IMR-90 (cell line): ENCODE measurements at regions not wholly inside any gene's neighbourhood (a gene's known extent, or its start where the extent isn't known, plus 50 kb on each side); places are given as distances from the start of the nearest gene placed in this dataset.

Source experiments
- ATAC-seq: fragments of 200-7000 bp; cut with Tn5 transposase; 2 replicates; pipeline ENCODE4 v1.9.1; 2020; ENCODE audit warnings: low read depth, mild to moderate bottlenecking, moderate library complexity
- BruUV-seq: library from RNA; stranded (reverse); fragments of 400-500 nt; replicated peaks from 2 replicates; lab custom pipeline; 2021; lab: Mats Ljungman, UMichigan
- CTCF ChIA-PET: fragments of 300-600 bp; formaldehyde crosslinking; extraction: SDS; loops from one replicate; lab custom pipeline; 2021; ENCODE audit warnings: antibody characterized with exemption; lab: Yijun Ruan, JAX
- POLR2A ChIA-PET: fragments of 300-600 bp; sonication (Branson Sonifier 250); formaldehyde crosslinking; loops from one replicate; lab custom pipeline; 2022; ENCODE audit warnings: antibody characterized with exemption; ENCODE audit not compliant: unreplicated experiment; lab: Charles Lee
- DNase-seq: peaks from one replicate; pipeline ENCODE4 v3.0.0; 2013
- H2AFZ ChIP-seq: replicated peaks from 2 replicates; pipeline ENCODE3; 2013; ENCODE audit warnings: low read length, mild to moderate bottlenecking; ENCODE audit not compliant: poor library complexity
- H2AK5ac ChIP-seq: 2 replicates; pipeline ENCODE4 v1.6.1; 2013; ENCODE audit warnings: low read depth, low read length, inconsistent platforms
- H2AK9ac ChIP-seq: replicated peaks from 2 replicates; pipeline ENCODE3; 2013; ENCODE audit warnings: mild to moderate bottlenecking, low read depth, low read length, moderate library complexity; ENCODE audit not compliant: poor library complexity
- H2BK120ac ChIP-seq: 2 replicates; pipeline ENCODE4 v1.6.1; 2013; ENCODE audit warnings: low read depth, low read length, inconsistent platforms
- H2BK15ac ChIP-seq: 3 replicates; pipeline ENCODE4 v1.6.1; 2013; ENCODE audit warnings: low read depth, low read length, inconsistent platforms
- H2BK20ac ChIP-seq: 2 replicates; pipeline ENCODE4 v1.6.1; 2013; ENCODE audit warnings: low read depth, mild to moderate bottlenecking, inconsistent platforms, low read length, moderate library complexity
- H2BK5ac ChIP-seq: 2 replicates; pipeline ENCODE4 v1.6.1; 2013; ENCODE audit warnings: mild to moderate bottlenecking, low read depth, low read length, inconsistent platforms; ENCODE audit not compliant: poor library complexity, severe bottlenecking
- H3K14ac ChIP-seq: replicated peaks from 2 replicates; pipeline ENCODE4 v1.6.1; 2013; ENCODE audit warnings: low read depth, low read length, inconsistent platforms
- H3K18ac ChIP-seq: 2 replicates; pipeline ENCODE4 v1.6.1; 2013; ENCODE audit warnings: low read depth, low read length, control low read depth
- H3K23ac ChIP-seq: 2 replicates; pipeline ENCODE4 v1.6.1; 2013; ENCODE audit warnings: low read depth, low read length, inconsistent platforms
- H3K27ac ChIP-seq: 2 replicates; pipeline ENCODE4 v1.5.1; 2013; ENCODE audit warnings: mild to moderate bottlenecking, control low read depth, low read length; ENCODE audit not compliant: insufficient read depth
- H3K27me3 ChIP-seq: 2 replicates; pipeline ENCODE4 v1.6.1; 2013; ENCODE audit warnings: low read length; ENCODE audit not compliant: control insufficient read depth, insufficient read depth
- H3K36me3 ChIP-seq: 2 replicates; pipeline ENCODE4 v1.6.1; 2013; ENCODE audit warnings: low read length, mixed read lengths; ENCODE audit not compliant: control insufficient read depth, insufficient read depth
- H3K4ac ChIP-seq: 2 replicates; pipeline ENCODE4 v1.6.1; 2013; ENCODE audit warnings: low read depth, low read length, inconsistent platforms
- H3K4me1 ChIP-seq: 2 replicates; pipeline ENCODE4 v1.6.1; 2013; ENCODE audit warnings: low read length, mixed read lengths; ENCODE audit not compliant: control insufficient read depth, insufficient read depth
- H3K4me2 ChIP-seq: 2 replicates; pipeline ENCODE4 v1.6.1; 2013; ENCODE audit warnings: low read depth, mild to moderate bottlenecking, control low read depth, low read length, moderate library complexity
- H3K4me3 ChIP-seq: 2 replicates; pipeline ENCODE4 v1.5.1; 2013; ENCODE audit warnings: low read depth, mild to moderate bottlenecking, control low read depth, low read length, moderate library complexity; ENCODE audit not compliant: insufficient read depth
- H3K56ac ChIP-seq: 2 replicates; pipeline ENCODE4 v1.6.1; 2013; ENCODE audit warnings: low read length, inconsistent platforms; ENCODE audit not compliant: insufficient read depth; ENCODE audit errors: extremely low read depth
- H3K79me1 ChIP-seq, 2 experiments: 2 replicates each; pipeline ENCODE4 v1.6.1; 2013; ENCODE audit warnings: low read length in 2 of 2, inconsistent platforms in 1 of 2, low read depth in 1 of 2
- H3K9ac ChIP-seq: 2 replicates; pipeline ENCODE4 v1.6.1; 2013; ENCODE audit warnings: low read depth, low read length, control low read depth
- H3K9me1 ChIP-seq: 2 replicates; pipeline ENCODE4 v1.6.1; 2013; ENCODE audit warnings: low read length, inconsistent platforms; ENCODE audit not compliant: insufficient read depth
- H3K9me3 ChIP-seq: 2 replicates; pipeline ENCODE4 v1.6.1; 2013; ENCODE audit warnings: low read length; ENCODE audit not compliant: control insufficient read depth, insufficient read depth
- H4K20me1 ChIP-seq: 2 replicates; pipeline ENCODE4 v1.6.1; 2013; ENCODE audit warnings: low read length, inconsistent platforms; ENCODE audit not compliant: insufficient read depth
- H4K5ac ChIP-seq: 2 replicates; pipeline ENCODE4 v1.6.1; 2013; ENCODE audit warnings: mild to moderate bottlenecking, low read depth, low read length, control low read depth
- H4K8ac ChIP-seq, 2 experiments: 2 replicates each; pipeline ENCODE4 v1.6.1; 2013; ENCODE audit warnings: low read depth in 2 of 2, low read length in 2 of 2, control low read depth in 1 of 2, inconsistent platforms in 1 of 2
- H4K91ac ChIP-seq: 2 replicates; pipeline ENCODE4 v1.6.1; 2013; ENCODE audit warnings: low read depth, low read length, inconsistent platforms; ENCODE audit not compliant: insufficient read depth
- CEBPB ChIP-seq: IDR thresholded peaks from 2 replicates; pipeline ENCODE4 v1.6.1; 2012; ENCODE audit warnings: low read depth, low read length, improper control_type of control experiment
- CHD1 ChIP-seq: IDR thresholded peaks from 2 replicates; pipeline ENCODE4 v1.6.1; 2012; ENCODE audit warnings: low read depth, low read length, improper control_type of control experiment
- FOS ChIP-seq: fragments of 150-350 bp; IDR thresholded peaks from 2 replicates; pipeline ENCODE4 v1.6.1; 2016; ENCODE audit warnings: low read depth, low read length
- MAFK ChIP-seq: IDR thresholded peaks from 2 replicates; pipeline ENCODE4 v1.6.1; 2012; ENCODE audit warnings: low read depth, low read length, improper control_type of control experiment
- MXI1 ChIP-seq: IDR thresholded peaks from 2 replicates; pipeline ENCODE4 v1.6.1; 2012; ENCODE audit warnings: low read depth, mild to moderate bottlenecking, low read length, moderate library complexity, borderline replicate concordance
- NFE2L2 ChIP-seq: fragments of 150-350 bp; IDR thresholded peaks from 2 replicates; pipeline ENCODE4 v1.6.1; 2016; ENCODE audit warnings: low read depth, mild to moderate bottlenecking, low read length
- POLR2A ChIP-seq: IDR thresholded peaks from 2 replicates; pipeline ENCODE4 v1.6.1; 2012; ENCODE audit warnings: mild to moderate bottlenecking, low read depth, low read length
- RCOR1 ChIP-seq: IDR thresholded peaks from 2 replicates; pipeline ENCODE4 v1.6.1; 2012; ENCODE audit warnings: mild to moderate bottlenecking, low read length, improper control_type of control experiment; ENCODE audit not compliant: insufficient replicate concordance
- RFX5 ChIP-seq: IDR thresholded peaks from 2 replicates; pipeline ENCODE4 v1.8.0; 2012; ENCODE audit warnings: low read depth, mild to moderate bottlenecking, low read length, moderate library complexity
- SMC3 ChIP-seq: fragments of 150-350 bp; IDR thresholded peaks from 2 replicates; pipeline ENCODE4 v1.6.1; 2016; ENCODE audit warnings: low read depth, mild to moderate bottlenecking, antibody characterized with exemption, low read length, moderate library complexity
- WGBS, 2 experiments: methylation state at CpG; one replicate each; pipeline versions ENCODE4 v1.1.5 to v1.1.7; 2013; ENCODE audit warnings: missing lambda C conversion rate in 2 of 2; ENCODE audit not compliant: insufficient read length in 1 of 2; ENCODE audit errors: extremely low coverage in 2 of 2; 5-methylcytosine and 5-hydroxymethylcytosine counted together
- dilution Hi-C: fragments of 300-500 bp; cut with HindIII; formaldehyde crosslinking; loops from one replicate; pipeline ENCODE4 v1.14.3; 2018; ENCODE audit warnings: low sequenced_read_pairs; ENCODE audit not compliant: unreplicated experiment
- in situ Hi-C: fragments of 300-500 bp; cut with MboI; formaldehyde crosslinking; loops from 3 replicates; pipeline ENCODE4 v1.14.3; 2019; ENCODE audit warnings: low sequenced_read_pairs, inconsistent platforms, mixed read lengths
- intact Hi-C: fragments of 100-400 bp; cut with micrococcal nuclease; formaldehyde crosslinking; loops from 2 replicates; pipeline ENCODE4 v1.10.0; 2022
- TF ChIP-seq, protein P1 (sequence below): fragments of 150-350 bp; IDR thresholded peaks from 2 replicates; pipeline ENCODE4 v1.6.1; 2017; ENCODE audit warnings: mild to moderate bottlenecking, antibody characterized with exemption, low read length, low read depth
- TF ChIP-seq, protein P2 (sequence below): fragments of 150-350 bp; IDR thresholded peaks from 2 replicates; pipeline ENCODE4 v1.6.1; 2016; ENCODE audit warnings: low read depth, mild to moderate bottlenecking, low read length, moderate library complexity, borderline replicate concordance
- TF ChIP-seq, protein P3 (sequence below): conservative IDR thresholded peaks from 2 replicates; pipeline ENCODE4 v1.5.1; 2012; ENCODE audit warnings: mild to moderate bottlenecking, low read depth, low read length, improper control_type of control experiment

DNA sequence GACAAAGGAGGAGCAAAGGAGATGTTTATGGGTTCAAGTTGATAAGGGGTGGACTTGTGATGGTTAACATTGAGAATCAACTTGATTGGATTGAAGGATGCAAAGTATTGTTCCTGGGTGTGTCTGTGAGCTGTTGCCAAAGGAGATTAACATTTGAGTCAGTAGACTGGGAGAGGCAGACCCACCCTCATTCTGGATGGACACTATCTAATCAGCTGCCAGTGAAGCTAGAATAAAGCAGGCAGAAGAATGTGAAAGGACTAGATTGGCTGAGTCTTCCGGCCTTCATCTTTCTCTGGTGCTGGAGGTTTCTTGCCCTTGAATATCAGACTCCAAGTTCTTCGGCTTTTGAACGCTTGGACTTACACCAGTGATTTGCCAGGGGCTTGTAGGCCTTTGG lies 98.7 kb upstream of the DAB1 start:
- H3K9me1 ChIP-seq, result no peaks in the 10 kb centered on the region
- no peak overlapping the region for H2BK15ac ChIP-seq
- no peaks in the 10 kb centered on the region for H3K79me1 ChIP-seq
- no peak overlapping the region for H3K9ac ChIP-seq
- no peak overlapping the region for H2BK120ac ChIP-seq
- no peak for TF ChIP-seq CHD1
- no peak for TF ChIP-seq CEBPB
- TF ChIP-seq RFX5, result no peak
- TF ChIP-seq RCOR1, result no peak
- TF ChIP-seq POLR2A, result no peak
- TF ChIP-seq, protein P1, sequence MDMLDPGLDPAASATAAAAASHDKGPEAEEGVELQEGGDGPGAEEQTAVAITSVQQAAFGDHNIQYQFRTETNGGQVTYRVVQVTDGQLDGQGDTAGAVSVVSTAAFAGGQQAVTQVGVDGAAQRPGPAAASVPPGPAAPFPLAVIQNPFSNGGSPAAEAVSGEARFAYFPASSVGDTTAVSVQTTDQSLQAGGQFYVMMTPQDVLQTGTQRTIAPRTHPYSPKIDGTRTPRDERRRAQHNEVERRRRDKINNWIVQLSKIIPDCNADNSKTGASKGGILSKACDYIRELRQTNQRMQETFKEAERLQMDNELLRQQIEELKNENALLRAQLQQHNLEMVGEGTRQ, result no peak
- TF ChIP-seq MAFK, result no peak
- TF ChIP-seq FOS, result no peak
- TF ChIP-seq, protein P2, sequence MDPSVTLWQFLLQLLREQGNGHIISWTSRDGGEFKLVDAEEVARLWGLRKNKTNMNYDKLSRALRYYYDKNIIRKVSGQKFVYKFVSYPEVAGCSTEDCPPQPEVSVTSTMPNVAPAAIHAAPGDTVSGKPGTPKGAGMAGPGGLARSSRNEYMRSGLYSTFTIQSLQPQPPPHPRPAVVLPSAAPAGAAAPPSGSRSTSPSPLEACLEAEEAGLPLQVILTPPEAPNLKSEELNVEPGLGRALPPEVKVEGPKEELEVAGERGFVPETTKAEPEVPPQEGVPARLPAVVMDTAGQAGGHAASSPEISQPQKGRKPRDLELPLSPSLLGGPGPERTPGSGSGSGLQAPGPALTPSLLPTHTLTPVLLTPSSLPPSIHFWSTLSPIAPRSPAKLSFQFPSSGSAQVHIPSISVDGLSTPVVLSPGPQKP, result no peak
- no peak for TF ChIP-seq MXI1
- no peak for TF ChIP-seq SMC3
- TF ChIP-seq NFE2L2, result no peak
- TF ChIP-seq, protein P3, sequence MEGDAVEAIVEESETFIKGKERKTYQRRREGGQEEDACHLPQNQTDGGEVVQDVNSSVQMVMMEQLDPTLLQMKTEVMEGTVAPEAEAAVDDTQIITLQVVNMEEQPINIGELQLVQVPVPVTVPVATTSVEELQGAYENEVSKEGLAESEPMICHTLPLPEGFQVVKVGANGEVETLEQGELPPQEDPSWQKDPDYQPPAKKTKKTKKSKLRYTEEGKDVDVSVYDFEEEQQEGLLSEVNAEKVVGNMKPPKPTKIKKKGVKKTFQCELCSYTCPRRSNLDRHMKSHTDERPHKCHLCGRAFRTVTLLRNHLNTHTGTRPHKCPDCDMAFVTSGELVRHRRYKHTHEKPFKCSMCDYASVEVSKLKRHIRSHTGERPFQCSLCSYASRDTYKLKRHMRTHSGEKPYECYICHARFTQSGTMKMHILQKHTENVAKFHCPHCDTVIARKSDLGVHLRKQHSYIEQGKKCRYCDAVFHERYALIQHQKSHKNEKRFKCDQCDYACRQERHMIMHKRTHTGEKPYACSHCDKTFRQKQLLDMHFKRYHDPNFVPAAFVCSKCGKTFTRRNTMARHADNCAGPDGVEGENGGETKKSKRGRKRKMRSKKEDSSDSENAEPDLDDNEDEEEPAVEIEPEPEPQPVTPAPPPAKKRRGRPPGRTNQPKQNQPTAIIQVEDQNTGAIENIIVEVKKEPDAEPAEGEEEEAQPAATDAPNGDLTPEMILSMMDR, result no peak
- H3K4me1 ChIP-seq, result no peaks in the 10 kb centered on the region
- no peak overlapping the region for H3K4me2 ChIP-seq
- H3K4me3 ChIP-seq, result no peak overlapping the region
- H3K23ac ChIP-seq, result no peak overlapping the region
- no peaks in the 10 kb centered on the region for H3K36me3 ChIP-seq
- H4K91ac ChIP-seq, result no peak overlapping the region
- no peaks in the 10 kb centered on the region for H3K9me3 ChIP-seq
- H4K20me1 ChIP-seq, result no peaks in the 10 kb centered on the region
- intact Hi-C loops, result no loop called here
- dilution Hi-C loops, result no loop called here
- H2BK5ac ChIP-seq, result no peak overlapping the region
- H3K14ac ChIP-seq, result no peak overlapping the region
- H4K8ac ChIP-seq, result no peak overlapping the region
- H2AFZ ChIP-seq, result no peak overlapping the region
- H3K27ac ChIP-seq, result no peak overlapping the region
- no TSS peak for BruUV-seq
- H3K27me3 ChIP-seq, result 0 out of 2 replicates have a peak, but pooled peaks cover 2% of the 10 kb centered on the region
- in situ Hi-C loops, result no loop called here
- no peak overlapping the region for H2AK5ac ChIP-seq
- ATAC-seq (no peak), DNase-seq (no peak)
- ChIA-PET POLR2A (no interaction called here), CTCF (no interaction called here)
- no peak overlapping the region for H2BK20ac ChIP-seq
- no peak overlapping the region for H3K18ac ChIP-seq
- no peak overlapping the region for H3K4ac ChIP-seq
- H4K5ac ChIP-seq, result no peak overlapping the region
- H2AK9ac ChIP-seq, result no peak overlapping the region
- 92% methylated on average over 2 of the region's 3 CpGs; no CpG with 5 or more reads in 1 of the 2 experiments for WGBS, 2 experiments
- H3K56ac ChIP-seq, result no peak overlapping the region
